ENCODE measurements at regions not wholly inside any gene's neighbourhood (a gene's known extent, or its start where the extent isn't known, plus 50 kb on each side); places are given as distances from the start of the nearest gene placed in this dataset.

DNA sequence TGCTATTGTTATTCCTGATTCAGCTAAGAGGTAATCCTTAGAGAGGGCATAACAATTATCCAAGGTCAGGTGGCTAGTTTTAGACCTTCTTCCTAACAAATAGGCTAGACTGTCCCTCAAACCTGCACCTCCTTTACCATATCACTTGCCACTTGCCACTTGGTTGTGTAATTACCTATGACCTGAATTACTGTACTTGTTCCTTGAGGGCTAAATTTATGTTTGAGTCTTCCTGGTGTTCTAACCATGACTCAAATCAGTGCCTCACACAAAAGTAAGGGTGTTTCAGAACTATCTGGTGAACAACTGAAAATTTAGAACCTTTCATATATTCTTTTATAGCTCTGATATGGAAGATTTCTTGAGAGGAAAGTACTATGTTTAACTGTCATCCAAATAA, 365.8 kb upstream of the SEMA6D start:
- no peak for DNase-seq

DNA sequence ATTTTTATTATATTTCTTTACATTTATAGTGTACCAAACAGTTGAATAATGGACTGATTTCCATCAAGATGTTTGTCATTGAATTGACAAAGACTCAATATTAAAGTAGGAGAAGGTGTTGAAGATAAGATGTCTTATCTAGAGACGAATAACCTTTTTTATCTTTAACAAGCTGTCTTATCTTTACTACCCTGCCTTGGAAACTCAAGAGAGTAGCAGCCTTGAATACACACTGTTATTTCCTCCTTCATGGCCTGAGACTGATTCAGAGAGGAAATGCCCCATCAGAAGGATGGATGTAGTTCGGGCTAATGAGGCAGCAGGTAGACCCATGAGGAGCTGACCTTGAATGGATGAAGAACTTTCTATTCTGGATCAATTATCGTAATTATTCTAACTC, 365.1 kb upstream of the SEMA6D start:
- DNase-seq: no peak

DNA sequence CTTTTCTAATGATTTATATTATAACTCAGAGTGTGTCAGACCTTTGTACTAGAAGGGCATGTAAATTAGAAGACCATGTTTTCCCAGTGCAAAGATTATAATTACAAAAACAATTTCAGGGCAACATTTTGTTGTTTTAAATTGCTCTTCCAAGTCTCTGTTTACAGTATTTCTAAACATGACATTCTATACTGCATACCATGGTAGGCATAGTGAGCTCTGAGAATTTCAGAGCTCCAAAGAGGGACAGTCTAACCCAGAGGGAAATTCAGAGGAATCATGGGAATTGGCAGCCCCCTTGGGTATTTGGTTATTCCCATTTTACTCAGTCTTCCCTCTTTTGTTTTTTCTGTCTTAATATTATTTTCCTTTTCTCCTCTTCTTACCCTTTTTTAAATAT, 361.5 kb upstream of the SEMA6D start:
- DNase-seq: no peak

DNA sequence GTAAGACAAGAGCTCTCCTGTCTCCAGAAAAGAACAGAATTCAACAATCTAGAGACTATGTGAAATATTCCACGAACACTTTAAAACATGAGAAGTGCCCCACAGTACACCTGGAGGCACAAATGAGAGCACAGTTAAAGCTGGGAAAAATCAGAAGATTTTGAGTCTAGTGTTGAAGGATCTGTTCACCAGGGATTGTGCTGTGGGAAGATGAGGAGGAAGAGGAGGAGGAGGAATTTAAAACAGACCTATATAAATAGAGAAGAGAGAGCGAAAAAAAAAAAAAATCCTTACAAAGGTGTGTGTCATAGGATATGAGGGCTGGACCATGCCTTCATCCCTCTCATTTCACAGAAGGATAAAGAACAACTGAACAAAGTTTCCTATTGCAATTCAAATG, 361.0 kb upstream of the SEMA6D start:
- no peak for DNase-seq

DNA sequence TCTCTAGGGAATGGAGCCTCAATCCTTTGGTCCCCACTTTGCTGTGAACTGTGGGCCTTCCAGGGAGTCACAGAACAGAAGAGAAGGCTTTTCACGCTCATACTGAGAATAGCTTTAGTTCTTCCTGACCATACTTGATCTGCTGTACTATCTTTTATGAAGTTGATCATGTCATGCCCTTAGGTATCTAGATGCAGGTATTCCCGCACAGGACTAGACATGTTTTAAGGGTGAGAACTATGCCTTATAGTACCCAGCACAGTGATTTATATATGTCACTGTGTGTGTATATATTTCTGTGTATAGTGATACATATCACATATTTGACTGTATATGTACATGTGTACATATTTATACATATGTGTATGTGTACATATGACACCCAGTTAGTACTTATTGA, 358.4 kb upstream of the SEMA6D start:
- no peak for DNase-seq

DNA sequence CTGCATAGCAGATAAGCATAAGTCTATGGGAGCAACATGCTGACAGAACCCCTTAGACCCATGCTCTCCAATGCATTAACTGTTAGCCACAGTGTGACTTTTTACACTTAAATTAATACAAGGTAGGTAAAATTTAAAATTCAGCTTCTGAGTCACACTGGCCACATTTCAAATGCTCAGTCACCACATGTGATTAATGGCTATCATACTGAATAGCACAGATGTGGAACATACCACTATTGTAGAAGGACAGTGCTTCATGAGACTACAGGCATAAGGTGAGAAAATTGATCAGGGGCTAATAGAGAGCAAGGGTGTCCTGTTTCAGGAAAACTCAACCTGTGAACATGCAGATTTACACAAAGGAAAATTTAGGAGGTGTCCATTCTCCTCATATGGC, 357.0 kb upstream of the SEMA6D start:
- no peak for DNase-seq

DNA sequence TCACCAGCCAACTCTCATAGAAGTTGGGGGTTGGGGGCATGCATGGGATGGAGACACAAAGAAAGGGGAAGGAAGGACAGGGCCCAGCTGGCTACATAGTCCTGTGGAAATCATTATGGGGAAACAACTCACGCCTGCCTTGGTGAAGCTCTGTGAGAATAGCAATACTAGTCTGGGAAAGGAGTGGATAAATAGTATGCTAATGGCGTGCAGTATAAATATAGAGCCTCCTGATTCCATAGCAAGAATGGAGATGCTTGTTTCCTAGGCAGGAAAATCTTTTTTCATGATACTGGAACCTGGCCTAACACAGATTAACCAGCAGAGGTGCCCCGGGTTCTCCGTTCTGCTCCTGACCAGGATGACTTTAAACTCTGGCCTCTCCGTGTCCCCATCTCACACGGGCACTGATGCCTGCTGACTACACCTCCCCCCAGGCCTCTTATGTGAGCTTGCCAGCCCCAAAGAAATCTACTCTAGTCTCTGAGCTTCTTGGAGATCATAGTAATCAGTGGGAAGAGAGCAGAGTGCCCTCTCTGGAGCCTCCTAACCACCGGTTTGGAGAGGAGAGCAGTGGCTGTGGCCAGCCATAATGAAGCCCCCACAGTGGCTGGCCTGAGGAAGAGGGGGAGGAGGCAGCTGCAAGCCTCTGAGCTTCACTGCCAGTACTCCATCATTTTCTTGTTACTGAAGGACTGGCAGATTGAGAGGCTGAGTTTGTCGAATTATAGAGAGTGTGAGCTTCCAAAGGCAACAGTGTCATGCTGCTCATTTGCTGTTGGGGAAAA, 355.0 kb upstream of the SEMA6D start:
- no peak for DNase-seq

DNA sequence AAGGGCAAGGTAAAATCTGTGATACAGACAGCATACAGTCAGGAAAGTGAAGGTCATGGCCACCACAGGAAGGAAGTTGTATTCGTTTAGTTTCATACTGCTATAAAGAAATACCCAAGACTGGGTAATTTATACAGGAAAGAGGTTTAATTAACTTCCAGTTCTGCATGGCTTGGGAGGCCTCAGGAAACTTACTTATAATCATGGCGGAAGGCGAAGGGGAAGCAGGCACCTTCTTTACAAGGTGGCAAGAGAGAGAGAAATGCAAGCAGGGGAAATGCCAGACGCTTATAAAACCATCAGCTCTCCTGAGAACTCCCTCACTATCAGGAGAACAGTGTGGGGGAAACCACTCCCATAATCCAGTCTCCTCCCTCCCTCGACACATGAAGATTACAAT, 353.7 kb upstream of the SEMA6D start:
- no peak for DNase-seq

DNA sequence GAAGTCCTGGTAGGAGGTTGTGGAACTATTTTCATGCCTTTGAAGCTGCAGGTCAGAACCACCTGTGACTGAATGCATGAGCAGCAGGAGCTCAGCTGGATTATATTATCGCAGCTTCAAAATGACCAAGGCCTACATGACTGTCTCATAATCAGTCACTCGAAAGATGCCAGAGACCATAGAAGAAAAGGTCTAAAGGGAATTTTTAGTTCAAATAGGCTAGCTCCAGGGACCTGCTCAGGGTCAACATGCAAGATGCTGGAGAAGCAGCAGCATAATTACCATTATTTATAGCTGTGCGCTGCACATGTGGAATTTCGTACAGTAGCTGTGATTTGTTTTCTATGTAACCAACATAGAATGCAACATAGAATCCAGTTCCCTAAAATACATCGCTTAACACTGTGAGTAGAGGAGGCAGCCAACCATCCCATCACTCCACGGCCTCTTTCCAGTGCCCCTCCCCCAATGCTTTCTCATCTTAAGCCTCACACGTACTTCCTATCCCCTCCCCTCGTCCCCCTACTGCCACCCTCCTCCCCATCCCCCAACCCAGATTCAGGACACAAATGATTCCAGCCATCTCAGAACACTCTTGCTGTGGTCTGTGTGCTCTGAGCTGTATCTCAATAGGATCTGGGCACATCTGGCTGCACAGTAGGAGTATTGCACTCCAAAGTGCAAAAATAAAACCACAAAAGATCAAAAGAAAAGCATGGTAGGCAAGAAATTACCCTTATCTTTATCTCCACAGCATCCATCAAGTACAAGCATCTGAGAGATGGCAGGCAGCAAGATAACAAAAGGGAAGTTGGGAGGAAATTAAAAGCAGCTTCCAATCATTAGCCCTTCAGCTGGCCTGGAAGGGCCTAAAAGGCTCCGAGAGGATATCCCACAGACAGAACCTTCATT, 352.8 kb upstream of the SEMA6D start:
- DNase-seq: no peak

DNA sequence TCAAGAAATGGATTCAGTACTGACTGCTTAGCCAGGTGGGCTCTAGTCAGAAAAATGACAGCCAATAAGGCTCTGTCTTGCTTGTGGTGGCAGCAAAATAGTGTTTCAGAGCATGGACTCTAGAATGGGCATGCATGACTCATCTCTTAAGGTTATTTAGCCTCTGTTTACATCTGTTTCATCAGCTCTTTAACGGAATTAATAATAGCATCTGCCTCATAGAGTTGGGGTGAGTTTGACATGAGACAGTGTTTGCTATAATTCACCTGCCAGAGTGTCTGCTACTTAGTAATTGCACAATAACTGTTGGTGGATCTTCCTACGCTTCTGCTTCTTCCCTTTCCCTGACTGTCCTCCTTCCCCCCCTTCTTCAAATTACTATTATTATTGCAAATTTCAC, 350.4 kb upstream of the SEMA6D start:
- no peak for DNase-seq

DNA sequence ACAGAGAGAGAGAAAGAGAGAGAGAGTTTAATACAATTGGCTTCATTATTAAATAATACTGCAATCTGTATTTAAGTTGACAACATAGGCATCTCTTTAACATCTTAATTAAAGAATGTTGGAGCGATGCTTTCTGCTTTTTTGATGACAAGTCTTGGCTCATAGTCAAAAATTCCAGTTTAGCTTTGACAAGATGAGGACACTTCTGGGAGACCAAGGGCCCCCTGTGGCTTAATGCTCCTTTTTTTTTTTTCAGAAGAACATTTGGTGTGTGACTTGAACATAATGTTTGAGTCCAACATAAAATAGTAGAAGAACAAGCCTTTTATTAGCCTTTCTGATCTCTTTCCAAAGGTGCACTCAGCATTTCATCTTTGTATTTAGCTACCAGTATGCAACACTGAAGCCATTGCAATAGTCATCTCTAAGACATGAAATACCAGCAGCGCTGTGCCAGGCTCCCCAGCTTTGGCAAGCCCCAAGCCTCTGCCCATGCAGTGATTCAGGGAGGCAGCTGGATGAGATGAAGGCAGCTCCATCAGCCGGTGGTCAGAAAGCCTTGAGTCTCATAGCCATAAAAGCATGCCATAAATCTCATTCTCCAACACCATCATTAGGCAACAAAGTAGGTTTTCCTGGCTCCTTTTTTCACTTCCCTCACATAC, 349.4 kb upstream of the SEMA6D start:
- DNase-seq: no peak

DNA sequence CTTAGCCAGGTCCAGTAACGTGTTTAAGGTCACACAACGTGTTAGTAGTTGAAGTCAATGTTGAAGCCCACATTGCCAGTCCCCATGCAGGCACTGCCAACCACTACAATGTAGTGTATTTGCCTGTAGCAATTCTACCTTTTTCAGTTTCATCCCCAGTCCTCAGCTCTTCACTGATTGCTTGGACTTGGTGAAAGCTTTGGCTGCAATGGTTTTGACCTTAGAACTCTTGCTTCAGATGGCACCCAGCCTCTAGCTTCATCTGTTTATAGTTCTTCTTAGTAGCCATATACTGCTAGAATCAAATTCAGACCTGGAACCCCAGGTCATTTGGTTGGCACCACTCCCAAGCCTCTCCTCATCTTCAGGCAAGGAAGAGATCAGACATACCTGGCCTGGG, 345.4 kb upstream of the SEMA6D start:
- no peak for DNase-seq

DNA sequence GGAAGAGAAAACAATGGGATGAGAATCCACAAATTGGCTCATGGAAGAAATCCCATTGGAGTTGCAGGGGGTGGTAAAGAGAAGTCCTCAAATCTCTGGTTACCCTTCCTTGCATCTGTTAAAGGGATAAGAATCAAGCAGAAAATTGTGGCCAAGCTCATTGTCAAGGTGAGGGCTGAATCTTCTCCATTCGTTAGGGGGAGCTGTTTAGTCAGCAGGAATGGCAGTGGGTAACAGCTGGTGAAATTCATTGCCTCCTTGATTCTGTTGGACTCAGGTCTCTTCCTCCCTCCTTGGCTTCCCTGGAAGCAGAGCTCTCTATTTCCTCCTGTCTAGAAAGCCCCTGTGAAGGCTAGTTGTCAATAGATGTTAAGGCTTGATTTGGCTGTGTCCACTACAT, 343.1 kb upstream of the SEMA6D start:
- no peak for DNase-seq

DNA sequence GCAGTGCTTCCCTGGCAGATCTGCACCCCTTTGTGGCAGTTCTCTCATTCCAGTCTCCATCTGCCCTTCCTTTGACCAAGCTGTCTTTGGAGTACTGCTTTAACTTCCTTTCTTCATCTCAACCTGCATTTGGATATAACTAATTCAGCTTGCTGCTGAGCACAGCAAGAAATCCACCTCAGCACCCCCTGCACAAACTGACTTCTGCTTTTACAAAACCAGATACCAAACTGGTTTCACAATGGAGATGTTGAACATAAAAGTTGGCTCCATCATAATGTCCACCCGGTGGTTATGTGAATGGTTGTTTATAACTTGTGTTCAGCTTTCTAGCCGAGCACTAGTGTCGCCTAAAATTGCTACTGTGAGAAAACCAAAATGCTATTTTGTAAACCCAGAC, 341.1 kb upstream of the SEMA6D start:
- no peak for DNase-seq

DNA sequence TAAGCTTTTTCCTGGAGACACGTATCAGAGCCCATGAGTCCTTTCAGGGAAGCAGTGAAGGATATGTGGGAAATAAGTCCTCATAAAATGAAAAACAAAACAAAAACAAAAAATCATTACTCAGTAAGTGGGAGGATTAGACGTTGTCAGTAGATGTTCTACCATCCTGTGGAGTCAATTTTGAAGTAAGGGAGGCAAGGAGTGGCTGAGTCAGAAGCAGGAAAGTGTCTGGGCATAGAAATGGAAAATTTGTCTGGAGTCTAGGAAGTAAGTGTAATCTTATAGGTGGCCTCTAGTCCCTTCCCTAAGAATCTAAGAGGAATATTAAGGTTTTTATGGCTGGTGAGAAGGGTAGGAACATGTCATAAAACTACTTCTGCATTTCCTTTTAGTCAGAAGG, 339.8 kb upstream of the SEMA6D start:
- DNase-seq: no peak

DNA sequence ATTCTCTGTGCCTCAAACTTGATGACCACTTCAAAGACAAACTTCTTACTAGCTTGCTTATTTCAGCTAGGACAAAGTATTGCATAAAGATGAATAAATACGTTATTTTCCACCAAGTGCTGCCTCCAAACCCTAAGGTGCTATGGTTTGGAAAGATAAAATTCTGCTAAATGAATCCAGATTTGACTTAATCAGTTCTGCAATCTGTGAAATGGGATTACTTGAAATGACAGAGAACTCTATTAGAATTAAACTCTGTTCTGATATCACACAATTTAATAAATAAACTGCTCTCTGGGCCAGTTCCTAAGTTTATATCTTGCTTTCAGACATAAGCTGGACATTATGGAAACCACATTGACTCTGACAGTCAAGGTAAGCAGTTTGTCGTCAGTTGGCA, 338.8 kb upstream of the SEMA6D start:
- no peak for DNase-seq

DNA sequence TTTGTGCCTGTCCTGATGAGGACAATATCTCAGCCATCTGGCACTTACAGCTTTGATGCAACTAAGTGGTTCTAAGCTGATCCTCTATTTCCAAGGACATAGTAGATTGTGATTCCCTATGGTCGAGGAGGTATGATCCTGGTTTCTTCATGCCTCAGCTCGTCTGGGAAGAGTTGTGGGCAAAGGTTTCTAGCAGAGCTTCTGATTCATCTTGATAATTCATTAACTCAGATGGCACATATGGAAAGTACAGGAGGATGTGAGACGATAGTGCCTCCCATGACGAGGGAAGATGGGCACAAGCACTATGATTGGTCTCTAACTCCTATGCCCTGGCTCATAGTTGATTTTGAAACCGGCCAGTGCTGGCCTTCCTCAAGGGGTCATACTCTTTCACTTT, 334.2 kb upstream of the SEMA6D start:
- DNase-seq: no peak

DNA sequence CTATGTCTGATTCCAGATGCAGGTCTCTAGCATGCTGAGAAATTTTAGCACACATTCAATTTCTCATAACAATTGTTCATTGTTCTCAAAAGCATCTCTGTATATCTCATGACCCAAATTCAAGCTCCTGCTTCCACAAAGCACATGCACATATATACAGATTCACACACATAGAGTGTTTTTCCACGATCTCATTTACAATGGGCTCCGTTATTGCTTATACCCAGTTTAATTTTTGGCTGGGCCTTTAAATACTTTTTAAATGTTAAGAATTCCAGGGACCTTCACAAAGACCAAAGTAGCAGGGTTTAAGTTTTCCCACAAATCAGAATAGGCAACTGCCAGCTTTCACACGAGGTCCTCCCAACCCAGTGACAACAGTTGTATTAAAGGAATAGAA, 333.5 kb upstream of the SEMA6D start:
- DNase-seq: no peak

DNA sequence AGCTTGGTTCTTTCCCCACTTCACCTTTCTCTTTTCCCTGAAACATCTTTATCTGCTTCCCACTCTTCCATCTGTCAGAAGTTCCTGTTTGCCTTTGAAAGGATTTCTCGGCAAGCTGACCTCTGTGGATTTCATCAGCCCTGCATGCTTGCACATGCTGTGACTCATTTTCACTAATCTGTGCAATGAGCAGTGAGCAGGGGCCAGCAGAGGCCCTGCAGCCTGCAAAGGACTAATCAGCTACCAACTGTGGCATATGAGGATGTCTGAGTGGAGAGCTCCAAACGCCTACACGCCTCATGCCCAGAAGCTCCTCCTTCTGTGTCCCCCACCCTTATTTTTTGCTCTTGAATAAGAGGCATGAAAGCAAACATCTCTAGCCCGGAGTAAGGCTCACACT, 333.0 kb upstream of the SEMA6D start:
- no peak for DNase-seq

DNA sequence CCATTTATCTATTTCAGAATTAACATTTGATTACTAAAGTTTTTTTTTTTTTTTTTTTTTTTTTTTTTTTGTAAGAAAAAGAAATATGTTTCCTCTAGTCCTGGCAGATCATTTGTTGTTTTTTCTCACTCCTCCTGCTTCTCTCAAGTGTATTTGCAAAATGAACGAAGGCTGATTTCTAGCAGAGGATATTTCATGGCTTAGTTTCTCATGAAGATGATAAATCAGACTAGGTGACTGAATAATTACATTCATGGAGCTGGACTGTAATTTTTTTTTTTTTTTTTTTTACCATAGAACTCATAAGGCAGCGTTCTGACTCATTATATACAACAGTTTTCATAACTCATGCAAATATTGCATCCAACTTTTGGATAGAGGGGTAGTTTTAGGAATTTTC, 332.5 kb upstream of the SEMA6D start:
- DNase-seq: no peak

DNA sequence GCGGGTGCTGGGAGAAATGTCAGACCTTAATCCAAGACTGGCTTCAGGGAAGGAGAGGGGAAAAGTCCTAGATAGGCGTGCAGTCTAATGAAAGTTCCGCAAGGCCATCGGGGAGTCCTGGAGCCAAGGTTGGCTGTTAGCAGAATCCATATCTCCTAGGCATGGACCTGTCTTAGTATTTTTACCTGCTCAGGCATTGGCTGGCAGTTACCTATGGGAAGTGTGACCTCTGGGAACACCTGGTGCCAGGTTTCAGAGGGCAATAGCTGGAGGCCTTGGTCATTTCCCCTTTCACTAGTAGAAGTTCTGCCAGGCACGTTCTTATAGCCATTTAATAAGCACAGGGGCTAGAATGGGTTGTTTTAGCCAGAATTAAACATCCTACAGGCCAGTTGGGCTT, 330.8 kb upstream of the SEMA6D start:
- DNase-seq: no peak

DNA sequence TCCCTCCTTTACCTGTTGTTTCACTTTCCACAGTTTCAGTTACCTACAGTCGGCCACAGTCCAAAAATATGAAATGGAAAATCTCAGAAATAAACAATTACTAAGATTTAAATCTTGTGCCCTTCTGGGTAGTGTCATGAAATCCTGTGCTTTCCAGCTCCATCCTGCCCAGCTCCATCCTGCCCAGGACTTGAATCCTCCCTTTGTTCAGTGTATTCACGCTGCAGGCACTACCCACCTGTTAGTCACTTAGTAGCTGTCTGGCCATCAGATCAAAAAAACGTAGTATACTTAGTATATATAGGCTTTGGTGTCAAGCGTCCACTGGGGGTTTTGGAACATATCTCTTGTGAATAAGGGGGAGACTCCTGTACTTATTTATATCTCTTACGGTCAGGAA, 329.0 kb upstream of the SEMA6D start:
- DNase-seq: no peak

DNA sequence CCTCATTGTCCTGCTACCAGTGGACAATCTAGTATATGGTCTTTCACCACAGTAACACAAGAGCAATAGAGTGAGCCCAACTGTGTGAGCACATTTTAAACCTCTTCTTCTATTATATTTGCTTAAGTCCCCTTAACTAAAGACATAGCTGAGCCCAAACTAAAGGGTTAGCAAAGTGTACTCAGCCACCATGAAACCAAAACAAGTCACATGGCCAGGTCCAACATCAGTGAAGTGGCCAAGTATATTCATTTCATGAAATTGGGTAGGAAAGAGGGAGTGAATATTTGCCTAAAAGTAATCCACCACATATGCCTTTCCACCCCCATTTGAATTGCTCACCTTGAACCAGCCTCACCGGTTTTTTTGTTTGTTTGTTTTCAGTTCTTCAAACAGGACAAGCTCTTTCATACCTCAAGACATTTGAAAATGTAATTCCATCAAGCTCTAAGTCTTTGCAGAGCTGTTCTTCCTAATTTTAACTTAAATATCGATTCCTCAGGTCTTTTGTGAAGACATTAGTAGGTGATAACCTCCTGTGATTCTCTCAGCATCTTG, 327.0 kb upstream of the SEMA6D start:
- DNase-seq: no peak
